BE2C (cell line): ENCODE measurements at regions not wholly inside any gene's neighbourhood (a gene's known extent, or its start where the extent isn't known, plus 50 kb on each side); places are given as distances from the start of the nearest gene placed in this dataset.

ENCODE experiments used
- DNase-seq: peaks from one replicate; pipeline ENCODE4 v3.0.0-alpha.2; 2020
- H3K27me3 ChIP-seq: fragments of 250-450 bp; sonication (Bioruptor Pico); 2 replicates; pipeline ENCODE4 v1.5.1; 2020; ENCODE audit warnings: mild to moderate bottlenecking
- H3K36me3 ChIP-seq: fragments of 250-450 bp; sonication (Bioruptor Pico); 2 replicates; pipeline ENCODE4 v1.5.1; 2020; ENCODE audit warnings: mild to moderate bottlenecking
- H3K4me1 ChIP-seq: fragments of 250-450 bp; sonication (Bioruptor Pico); 2 replicates; pipeline ENCODE4 v1.5.1; 2020
- H3K4me3 ChIP-seq: 2 replicates; pipeline ENCODE4 v1.5.1; 2011; ENCODE audit warnings: low read depth, low read length
- H3K9me3 ChIP-seq: fragments of 250-450 bp; sonication (Bioruptor Pico); 2 replicates; pipeline ENCODE4 v1.5.1; 2020
- CTCF ChIP-seq: IDR thresholded peaks from 2 replicates; pipeline ENCODE4 v1.5.1; 2012; ENCODE audit warnings: mild to moderate bottlenecking, low read depth, low read length

GRCh38 chr7:117929237-117929636 is 56.0 kb upstream of the CTTNBP2 start:
- DNase-seq, result no peak
- peaks cover 24% of the 10 kb centered on the region; the same call in 1 of the 2 replicates for H3K27me3 ChIP-seq
- no peaks in the 10 kb centered on the region for H3K9me3 ChIP-seq
- TF ChIP-seq CTCF, result no peak
- H3K4me3 ChIP-seq, result no peak overlapping the region
- H3K4me1 ChIP-seq, result no peaks in the 10 kb centered on the region
- H3K36me3 ChIP-seq, result no peaks in the 10 kb centered on the region

- peaks cover 24% of the 10 kb centered on the region; the same call in 1 of the 2 replicates for H3K27me3 ChIP-seq
- DNase-seq, result no peak
- no peak overlapping the region for H3K4me3 ChIP-seq
- H3K9me3 ChIP-seq, result no peaks in the 10 kb centered on the region
- H3K36me3 ChIP-seq, result no peaks in the 10 kb centered on the region
- TF ChIP-seq CTCF, result 0 out of 2 replicates have a peak, but pooled peaks have one; percentile 20
- H3K4me1 ChIP-seq, result no peaks in the 10 kb centered on the region
Observed at GRCh38 chr7:117931314-117931713, 58.1 kb upstream of the CTTNBP2 start.

- Histone ChIP-seq H3K4me1 (no peaks in the 10 kb centered on the region), H3K9me3 (no peaks in the 10 kb centered on the region), H3K4me3 (no peak overlapping the region), H3K36me3 (no peaks in the 10 kb centered on the region), H3K27me3 (peaks cover 19% of the 10 kb centered on the region; the same call in 1 of the 2 replicates)
- no peak for TF ChIP-seq CTCF
- no peak for DNase-seq
Observed at GRCh38 chr7:117937049-117937752, 64.0 kb upstream of the CTTNBP2 start.

- H3K9me3 ChIP-seq, result no peaks in the 10 kb centered on the region
- no peak for TF ChIP-seq CTCF
Observed at GRCh38 chr7:117937753-117938483, 64.7 kb upstream of the CTTNBP2 start.

GRCh38 chr7:117941138-117941810 is 68.0 kb upstream of the CTTNBP2 start:
- H3K36me3 ChIP-seq, result no peaks in the 10 kb centered on the region
- no peak for TF ChIP-seq CTCF

More at GRCh38 chr7:117937753-117938483, 64.7 kb upstream of the CTTNBP2 start:
- H3K36me3 ChIP-seq, result no peaks in the 10 kb centered on the region
- no peaks in the 10 kb centered on the region for H3K4me1 ChIP-seq
- no peak for DNase-seq
- H3K4me3 ChIP-seq, result no peak overlapping the region
- peaks cover 12% of the 10 kb centered on the region; the same call in 1 of the 2 replicates for H3K27me3 ChIP-seq

More at GRCh38 chr7:117941138-117941810, 68.0 kb upstream of the CTTNBP2 start:
- Histone ChIP-seq H3K4me3 (no peak overlapping the region), H3K4me1 (no peaks in the 10 kb centered on the region), H3K27me3 (peaks cover 6% of the 10 kb centered on the region; the same call in 1 of the 2 replicates), H3K9me3 (no peaks in the 10 kb centered on the region)
- DNase-seq, result no peak
